ENCODE measurements at regions not wholly inside any gene's neighbourhood (a gene's known extent, or its start where the extent isn't known, plus 50 kb on each side); places are given as distances from the start of the nearest gene placed in this dataset.

DNA sequence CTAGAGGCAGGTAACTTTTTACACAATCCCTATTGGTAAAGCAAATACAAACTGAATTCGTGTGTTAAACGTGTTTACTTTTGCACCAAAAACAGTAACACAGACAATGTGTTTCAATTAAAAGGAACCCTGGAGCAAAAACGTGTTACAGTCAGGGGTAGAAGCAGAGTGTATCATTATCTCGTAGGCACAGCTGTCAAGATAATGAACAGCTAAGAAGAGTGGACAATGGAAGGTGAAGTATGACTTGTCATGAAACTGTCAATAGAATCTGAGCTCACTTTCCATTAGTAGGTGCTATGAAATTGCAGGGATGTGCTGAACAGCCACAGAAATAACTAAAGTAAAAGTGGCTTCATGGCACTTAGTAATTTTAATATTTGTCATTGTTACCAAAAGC, 1229.8 kb upstream of the WWC1 start:
- Histone ChIP-seq H3K23ac (ENCODE audit: low read length in 2 of 2) (no peak overlapping the region), H4K8ac (ENCODE audit: low read length) (no peak overlapping the region), H3K14ac (ENCODE audit: low read length in 2 of 2) (no peak overlapping the region), H3K4me3 (ENCODE audit: insufficient read depth in 1 of 2, low read depth in 1 of 2, low read length in 2 of 2) (no peak overlapping the region), H2BK12ac (ENCODE audit: low read length in 2 of 2) (no peak overlapping the region), H3K4me1 (ENCODE audit: control insufficient read depth, insufficient read depth, low read depth, low read length) (no peaks in the 10 kb centered on the region), H2AK5ac (ENCODE audit: low read length, severe bottlenecking) (no peak overlapping the region), H2AFZ (ENCODE audit: low read depth, low read length) (no peak overlapping the region), H2BK5ac (ENCODE audit: low read depth, low read length, poor library complexity, severe bottlenecking) (no peak overlapping the region), H3K9me3 (ENCODE audit: control insufficient read depth, low read length) (no peaks in the 10 kb centered on the region), H3K9ac (ENCODE audit: low read length) (no peak overlapping the region), H3K79me1 (replicated peaks; ENCODE audit: low read length, poor library complexity, severe bottlenecking) (no peaks in the 10 kb centered on the region), H3K27ac (ENCODE audit: low read length, poor library complexity, severe bottlenecking) (no peak overlapping the region), H3K27me3 (ENCODE audit: control insufficient read depth in 1 of 2, insufficient read depth in 1 of 2, low read length in 2 of 2) (no peaks in the 10 kb centered on the region), H3K18ac (ENCODE audit: low read depth in 1 of 2, low read length in 2 of 2) (no peak overlapping the region), H3K4ac (ENCODE audit: low read depth in 1 of 2, low read length in 2 of 2) (no peak overlapping the region), H4K91ac (ENCODE audit: low read length) (no peak overlapping the region), H3K4me2 (ENCODE audit: low read length, poor library complexity, severe bottlenecking) (no peak overlapping the region), H3K36me3 (ENCODE audit: control insufficient read depth in 1 of 2, insufficient read depth in 2 of 2, low read depth in 1 of 2, low read length in 2 of 2) (no peaks in the 10 kb centered on the region), H2BK15ac (ENCODE audit: low read depth, poor library complexity, severe bottlenecking) (no peak overlapping the region), H2BK120ac (ENCODE audit: low read depth, low read length) (no peak overlapping the region)
- no peak for DNase-seq
- 81% methylated on average over 4 of the region's 4 CpGs for WGBS

DNA sequence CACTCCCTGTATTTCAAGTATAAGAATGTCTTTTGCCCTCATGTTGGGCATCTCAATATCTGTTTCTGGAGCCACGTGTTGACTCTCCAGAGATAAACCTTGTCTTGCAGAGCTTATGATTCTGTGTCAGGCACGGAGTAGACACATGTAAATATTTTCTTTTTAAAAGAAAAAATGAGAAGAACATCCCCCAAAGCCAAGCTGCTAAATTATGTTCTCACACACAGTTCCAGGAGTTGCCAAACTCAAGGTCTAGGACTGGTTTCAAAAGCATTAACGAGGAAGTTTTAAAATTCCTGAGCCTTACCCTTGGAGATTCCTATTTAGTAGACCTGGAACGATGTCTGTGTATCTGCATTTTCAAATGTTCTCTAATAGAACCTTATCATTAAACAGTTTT, 1228.3 kb upstream of the WWC1 start:
- Histone ChIP-seq H2BK120ac (ENCODE audit: low read depth, low read length) (no peak overlapping the region), H3K79me1 (replicated peaks; ENCODE audit: low read length, poor library complexity, severe bottlenecking) (no peaks in the 10 kb centered on the region), H3K4ac (ENCODE audit: low read depth in 1 of 2, low read length in 2 of 2) (no peak overlapping the region), H3K23ac (ENCODE audit: low read length in 2 of 2) (no peak overlapping the region), H2BK12ac (ENCODE audit: low read length in 2 of 2) (no peak overlapping the region), H4K8ac (ENCODE audit: low read length) (no peak overlapping the region), H3K4me3 (ENCODE audit: insufficient read depth in 1 of 2, low read depth in 1 of 2, low read length in 2 of 2) (no peak overlapping the region), H3K4me2 (ENCODE audit: low read length, poor library complexity, severe bottlenecking) (no peak overlapping the region), H3K27me3 (ENCODE audit: control insufficient read depth in 1 of 2, insufficient read depth in 1 of 2, low read length in 2 of 2) (no peaks in the 10 kb centered on the region), H4K91ac (ENCODE audit: low read length) (no peak overlapping the region), H2BK5ac (ENCODE audit: low read depth, low read length, poor library complexity, severe bottlenecking) (no peak overlapping the region), H2AFZ (ENCODE audit: low read depth, low read length) (no peak overlapping the region), H3K14ac (ENCODE audit: low read length in 2 of 2) (no peak overlapping the region), H3K18ac (ENCODE audit: low read depth in 1 of 2, low read length in 2 of 2) (no peak overlapping the region), H3K4me1 (ENCODE audit: control insufficient read depth, insufficient read depth, low read depth, low read length) (no peaks in the 10 kb centered on the region), H3K27ac (ENCODE audit: low read length, poor library complexity, severe bottlenecking) (no peak overlapping the region), H3K9me3 (ENCODE audit: control insufficient read depth, low read length) (no peaks in the 10 kb centered on the region), H3K36me3 (ENCODE audit: control insufficient read depth in 1 of 2, insufficient read depth in 2 of 2, low read depth in 1 of 2, low read length in 2 of 2) (no peaks in the 10 kb centered on the region), H2BK15ac (ENCODE audit: low read depth, poor library complexity, severe bottlenecking) (no peak overlapping the region), H2AK5ac (ENCODE audit: low read length, severe bottlenecking) (no peak overlapping the region), H3K9ac (ENCODE audit: low read length) (no peak overlapping the region)
- DNase-seq = no peak
- 93% methylated on average over 2 of the region's 4 CpGs for WGBS

DNA sequence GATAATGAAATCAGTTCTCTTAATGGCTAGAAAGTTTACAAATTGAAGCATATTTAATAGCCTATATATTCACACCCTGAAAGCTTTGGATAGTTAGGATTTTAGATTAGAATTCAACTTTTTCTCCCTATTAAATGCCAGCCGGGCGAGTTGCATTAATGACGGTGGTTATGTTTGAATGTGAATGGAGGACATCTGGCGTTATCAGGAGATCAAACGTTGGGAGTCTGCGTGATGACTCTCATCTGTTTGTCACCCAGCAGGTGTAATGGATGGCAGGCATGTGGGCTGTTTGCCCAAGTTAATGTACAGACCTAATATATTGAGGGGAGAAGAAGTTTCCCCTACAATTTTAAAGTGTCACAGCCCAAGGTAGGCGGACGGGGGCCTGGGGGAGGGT, 1227.7 kb upstream of the WWC1 start:
- Histone ChIP-seq H3K14ac (ENCODE audit: low read length in 2 of 2) (no peak overlapping the region), H2BK12ac (ENCODE audit: low read length in 2 of 2) (no peak overlapping the region), H3K4me2 (ENCODE audit: low read length, poor library complexity, severe bottlenecking) (no peak overlapping the region), H3K23ac (ENCODE audit: low read length in 2 of 2) (no peak overlapping the region), H3K4me3 (ENCODE audit: insufficient read depth in 1 of 2, low read depth in 1 of 2, low read length in 2 of 2) (no peak overlapping the region), H3K9me3 (ENCODE audit: control insufficient read depth, low read length) (no peaks in the 10 kb centered on the region), H3K9ac (ENCODE audit: low read length) (no peak overlapping the region), H2AK5ac (ENCODE audit: low read length, severe bottlenecking) (no peak overlapping the region), H3K18ac (ENCODE audit: low read depth in 1 of 2, low read length in 2 of 2) (no peak overlapping the region), H3K79me1 (replicated peaks; ENCODE audit: low read length, poor library complexity, severe bottlenecking) (no peaks in the 10 kb centered on the region), H2AFZ (ENCODE audit: low read depth, low read length) (no peak overlapping the region), H3K27ac (ENCODE audit: low read length, poor library complexity, severe bottlenecking) (no peak overlapping the region), H3K36me3 (ENCODE audit: control insufficient read depth in 1 of 2, insufficient read depth in 2 of 2, low read depth in 1 of 2, low read length in 2 of 2) (no peaks in the 10 kb centered on the region), H4K91ac (ENCODE audit: low read length) (no peak overlapping the region), H3K4ac (ENCODE audit: low read depth in 1 of 2, low read length in 2 of 2) (no peak overlapping the region), H2BK120ac (ENCODE audit: low read depth, low read length) (no peak overlapping the region), H2BK5ac (ENCODE audit: low read depth, low read length, poor library complexity, severe bottlenecking) (no peak overlapping the region), H4K8ac (ENCODE audit: low read length) (no peak overlapping the region), H2BK15ac (ENCODE audit: low read depth, poor library complexity, severe bottlenecking) (no peak overlapping the region), H3K27me3 (ENCODE audit: control insufficient read depth in 1 of 2, insufficient read depth in 1 of 2, low read length in 2 of 2) (no peaks in the 10 kb centered on the region), H3K4me1 (ENCODE audit: control insufficient read depth, insufficient read depth, low read depth, low read length) (no peaks in the 10 kb centered on the region)
- no peak for DNase-seq
- 83% methylated on average over 8 of the region's 8 CpGs for WGBS

DNA sequence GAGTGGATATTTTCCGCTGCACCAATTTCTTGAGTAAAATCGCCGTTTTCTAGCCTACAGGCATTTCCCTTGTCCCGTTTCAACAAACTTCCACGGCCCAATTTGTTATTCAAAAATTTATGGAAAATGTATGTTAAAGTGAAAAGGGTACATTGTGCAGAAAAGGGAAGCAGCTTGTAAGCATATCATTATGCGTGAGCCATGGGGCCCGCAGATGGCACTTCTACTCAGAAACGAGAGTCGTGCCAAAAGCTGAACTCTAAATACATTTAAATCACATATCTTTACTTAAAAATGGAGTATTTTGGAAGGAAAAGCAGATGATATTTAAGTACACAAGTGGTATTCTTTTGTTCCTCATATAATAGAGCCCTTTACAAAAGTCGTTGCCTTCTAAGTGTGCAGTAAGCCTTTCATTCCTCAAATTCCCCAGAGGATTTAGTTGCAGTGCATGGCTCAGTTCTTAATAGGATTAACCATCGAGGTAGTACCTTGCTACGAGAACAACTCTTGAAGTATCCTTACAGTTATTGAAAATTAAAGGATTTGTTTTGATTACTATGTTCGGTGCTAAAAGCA, 1227.2 kb upstream of the WWC1 start:
- Histone ChIP-seq H3K9me3 (ENCODE audit: control insufficient read depth, low read length) (no peaks in the 10 kb centered on the region), H3K23ac (ENCODE audit: low read length in 2 of 2) (no peak overlapping the region), H2BK12ac (ENCODE audit: low read length in 2 of 2) (no peak overlapping the region), H2BK120ac (ENCODE audit: low read depth, low read length) (no peak overlapping the region), H4K91ac (ENCODE audit: low read length) (no peak overlapping the region), H2AK5ac (ENCODE audit: low read length, severe bottlenecking) (no peak overlapping the region), H3K9ac (ENCODE audit: low read length) (no peak overlapping the region), H3K4me1 (ENCODE audit: control insufficient read depth, insufficient read depth, low read depth, low read length) (no peaks in the 10 kb centered on the region), H3K4me3 (ENCODE audit: insufficient read depth in 1 of 2, low read depth in 1 of 2, low read length in 2 of 2) (no peak overlapping the region), H3K27me3 (ENCODE audit: control insufficient read depth in 1 of 2, insufficient read depth in 1 of 2, low read length in 2 of 2) (no peaks in the 10 kb centered on the region), H3K27ac (ENCODE audit: low read length, poor library complexity, severe bottlenecking) (no peak overlapping the region), H4K8ac (ENCODE audit: low read length) (no peak overlapping the region), H3K4me2 (ENCODE audit: low read length, poor library complexity, severe bottlenecking) (no peak overlapping the region), H2BK5ac (ENCODE audit: low read depth, low read length, poor library complexity, severe bottlenecking) (no peak overlapping the region), H3K14ac (ENCODE audit: low read length in 2 of 2) (no peak overlapping the region), H3K4ac (ENCODE audit: low read depth in 1 of 2, low read length in 2 of 2) (no peak overlapping the region), H2BK15ac (ENCODE audit: low read depth, poor library complexity, severe bottlenecking) (no peak overlapping the region), H3K36me3 (ENCODE audit: control insufficient read depth in 1 of 2, insufficient read depth in 2 of 2, low read depth in 1 of 2, low read length in 2 of 2) (no peaks in the 10 kb centered on the region), H3K18ac (ENCODE audit: low read depth in 1 of 2, low read length in 2 of 2) (no peak overlapping the region), H3K79me1 (replicated peaks; ENCODE audit: low read length, poor library complexity, severe bottlenecking) (no peaks in the 10 kb centered on the region), H2AFZ (ENCODE audit: low read depth, low read length) (no peak overlapping the region)
- DNase-seq = no peak
- WGBS = 91% methylated on average over 5 of the region's 13 CpGs
